Liver (tissue), 8 donors: ENCODE measurements at regions not wholly inside any gene's neighbourhood (a gene's known extent, or its start where the extent isn't known, plus 50 kb on each side); places are given as distances from the start of the nearest gene placed in this dataset.

Source experiments
- DNase-seq: peaks from one replicate; pipeline ENCODE4 v3.0.0-alpha.2; 2017; ENCODE audit warnings: low spot score
- H3K27ac ChIP-seq, 2 donors: one replicate each; pipeline ENCODE4 v1.7.0; 2013; ENCODE audit warnings: inconsistent platforms in 2 of 2, low read length in 2 of 2, control low read depth in 1 of 2, low read depth in 1 of 2, mild to moderate bottlenecking in 1 of 2
- H3K27me3 ChIP-seq, 4 donors: one replicate each; pipeline versions ENCODE4 v1.6.1 to v1.7.0; 2013; ENCODE audit warnings: low read length in 3 of 4, inconsistent platforms in 1 of 4, mild to moderate bottlenecking in 1 of 4, moderate library complexity in 1 of 4; ENCODE audit not compliant: control insufficient read depth in 4 of 4, insufficient read depth in 4 of 4
- H3K36me3 ChIP-seq, 4 donors: one replicate each; pipeline versions ENCODE4 v1.6.1 to v1.7.0; 2013; ENCODE audit warnings: low read length in 3 of 4, mild to moderate bottlenecking in 3 of 4, low read depth in 1 of 4, moderate library complexity in 1 of 4; ENCODE audit not compliant: control insufficient read depth in 4 of 4, insufficient read depth in 3 of 4
- H3K4me1 ChIP-seq, 4 donors: one replicate each; pipeline versions ENCODE4 v1.6.1 to v1.7.0; 2013; ENCODE audit warnings: low read length in 3 of 4, mild to moderate bottlenecking in 3 of 4, moderate library complexity in 1 of 4; ENCODE audit not compliant: control insufficient read depth in 4 of 4, insufficient read depth in 4 of 4
- H3K4me3 ChIP-seq, 3 donors: one replicate each; pipeline versions ENCODE4 v1.6.1 to v1.7.0; 2013; ENCODE audit warnings: low read length in 3 of 3, control low read depth in 1 of 3, low read depth in 1 of 3, mild to moderate bottlenecking in 1 of 3
- H3K9ac ChIP-seq, 2 donors: one replicate each; pipeline ENCODE4 v1.7.0; 2013; ENCODE audit warnings: low read length in 2 of 2, mild to moderate bottlenecking in 2 of 2, moderate library complexity in 2 of 2, control low read depth in 1 of 2, low read depth in 1 of 2
- H3K9me3 ChIP-seq, 4 donors: one replicate each; pipeline versions ENCODE4 v1.6.1 to v1.7.0; 2013; ENCODE audit warnings: low read length in 3 of 4; ENCODE audit not compliant: control insufficient read depth in 4 of 4
- CTCF ChIP-seq: fragments of 150-350 bp; IDR thresholded peaks from 2 replicates; pipeline ENCODE4 v1.5.1; 2017; ENCODE audit warnings: improper control_type of control experiment, low read depth, low read length; ENCODE audit not compliant: missing input control
- EGR1 ChIP-seq, 2 donors: IDR thresholded peaks; 2 replicates each; pipeline ENCODE4 v1.6.1; 2016 to 2018; ENCODE audit warnings: antibody characterized with exemption in 2 of 2, low read depth in 2 of 2
- FOXA1 ChIP-seq: IDR thresholded peaks from 2 replicates; pipeline ENCODE4 v1.6.1; 2016; ENCODE audit warnings: antibody characterized with exemption
- FOXA2 ChIP-seq: IDR thresholded peaks from 2 replicates; pipeline ENCODE4 v1.6.1; 2016; ENCODE audit warnings: antibody characterized with exemption
- HNF4A ChIP-seq, 2 donors: conservative IDR thresholded peaks; 2 replicates each; pipeline ENCODE4 v1.6.1; 2016; ENCODE audit warnings: antibody characterized with exemption in 2 of 2, mild to moderate bottlenecking in 2 of 2
- HNF4G ChIP-seq: IDR thresholded peaks from 2 replicates; pipeline ENCODE4 v1.6.1; 2016; ENCODE audit warnings: antibody characterized with exemption
- JUND ChIP-seq, 2 donors: IDR thresholded peaks; 2 replicates each; pipeline ENCODE4 v1.6.1; 2016; ENCODE audit warnings: antibody characterized with exemption in 2 of 2
- MAX ChIP-seq: IDR thresholded peaks from 2 replicates; pipeline ENCODE4 v1.6.1; 2016; ENCODE audit warnings: antibody characterized with exemption
- NR2F2 ChIP-seq: IDR thresholded peaks from 2 replicates; pipeline ENCODE4 v1.6.1; 2016; ENCODE audit warnings: antibody characterized with exemption
- RAD21 ChIP-seq, 2 donors: IDR thresholded peaks; 2 replicates each; pipeline ENCODE4 v1.6.1; 2016; ENCODE audit warnings: antibody characterized with exemption in 2 of 2, mild to moderate bottlenecking in 2 of 2
- REST ChIP-seq: IDR thresholded peaks from 2 replicates; pipeline ENCODE4 v1.6.1; 2016; ENCODE audit warnings: antibody characterized with exemption, mild to moderate bottlenecking
- RXRA ChIP-seq, 2 donors: IDR thresholded peaks; 2 replicates each; pipeline ENCODE4 v1.6.1; 2017 to 2018; ENCODE audit warnings: antibody characterized with exemption in 2 of 2, mild to moderate bottlenecking in 1 of 2
- TAF1 ChIP-seq: conservative IDR thresholded peaks from 2 replicates; pipeline ENCODE4 v1.6.1; 2016; ENCODE audit warnings: antibody characterized with exemption, mild to moderate bottlenecking
- YY1 ChIP-seq: IDR thresholded peaks from 2 replicates; pipeline ENCODE4 v1.6.1; 2016; ENCODE audit warnings: antibody characterized with exemption, mild to moderate bottlenecking
- ZBTB33 ChIP-seq: IDR thresholded peaks from 2 replicates; pipeline ENCODE4 v1.6.1; 2016; ENCODE audit warnings: antibody characterized with exemption
- WGBS: extraction: QIAGEN DNeasy Blood & Tissue Kit; methylation state at CpG from one replicate; pipeline ENCODE4 v1.1.7; 2013; 5-methylcytosine and 5-hydroxymethylcytosine counted together
- TF ChIP-seq, protein P1 (sequence below): IDR thresholded peaks from 2 replicates; pipeline ENCODE4 v1.6.1; 2016; ENCODE audit warnings: antibody characterized with exemption
- donor health status: healthy.
- donor health status: healthy.
- donor health status: healthy.
- donor health status: healthy.
- donor health status: healthy.

DNA sequence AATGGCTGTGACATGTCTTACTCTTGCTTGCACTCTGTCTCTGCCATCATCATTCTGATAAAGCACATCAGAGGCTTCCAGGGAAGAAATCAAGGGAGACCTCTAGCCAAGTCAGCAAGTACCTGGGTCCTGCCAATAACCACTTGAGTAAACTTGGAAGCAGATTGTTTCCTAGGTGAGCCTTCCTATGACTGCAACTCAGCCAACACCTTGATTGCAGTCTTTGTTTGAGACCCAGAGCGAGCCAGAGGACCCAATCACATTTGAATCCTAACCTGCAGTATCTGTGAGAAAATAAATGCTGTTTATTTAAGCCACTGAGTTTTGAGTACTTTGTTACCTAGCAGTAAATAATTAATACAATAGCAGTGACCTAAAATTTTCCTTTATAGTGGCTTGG is 356.8 kb upstream of the CHD1 start (continued):
- no peak for TF ChIP-seq HNF4A (conservative IDR thresholded peaks at IDR 0.05)
- TF ChIP-seq, protein P1, sequence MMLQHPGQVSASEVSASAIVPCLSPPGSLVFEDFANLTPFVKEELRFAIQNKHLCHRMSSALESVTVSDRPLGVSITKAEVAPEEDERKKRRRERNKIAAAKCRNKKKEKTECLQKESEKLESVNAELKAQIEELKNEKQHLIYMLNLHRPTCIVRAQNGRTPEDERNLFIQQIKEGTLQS = no peak
- no peak for TF ChIP-seq EGR1 (IDR thresholded peaks at IDR 0.05; ENCODE audit: low read depth in 2 of 2)
- TF ChIP-seq MAX = no peak
- no peak for TF ChIP-seq RXRA (IDR thresholded peaks at IDR 0.05)
- TF ChIP-seq RAD21 (IDR thresholded peaks at IDR 0.05) = no peak

DNA sequence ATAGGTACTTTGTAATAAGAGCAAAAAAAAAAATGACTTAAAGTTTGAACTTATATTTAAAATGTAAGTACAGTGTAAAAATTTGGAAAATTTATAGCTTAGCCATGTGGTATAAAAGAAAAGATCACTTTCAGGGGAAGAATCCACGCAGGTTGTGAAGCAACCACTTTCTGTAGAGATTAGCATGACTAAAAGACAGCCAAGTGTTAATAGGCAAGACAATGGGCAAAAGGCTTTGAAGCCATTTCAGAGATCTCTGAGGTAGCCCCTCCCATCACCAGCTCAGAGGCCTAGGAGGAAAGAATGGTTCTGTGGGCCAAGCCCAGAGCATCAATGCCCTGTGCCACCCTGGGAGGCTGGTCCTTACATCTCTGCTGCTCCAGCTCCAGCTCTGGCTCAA is 346.3 kb upstream of the CHD1 start:
- Histone ChIP-seq H3K4me1 (no peaks in the 10 kb centered on the region), H3K4me3 (no peak overlapping the region), H3K9me3 (no peaks in the 10 kb centered on the region), H3K27ac (no peak overlapping the region), H3K27me3 (peaks cover 0 to 2% (median 0%) of the 10 kb centered on the region in 4 donors), H3K36me3 (no peaks in the 10 kb centered on the region), H3K9ac (no peak overlapping the region)
- 79% methylated on average over 1 of the region's 1 CpG for WGBS
- no peak for DNase-seq
- no peak for TF ChIP-seq CTCF
- TF ChIP-seq HNF4A (conservative IDR thresholded peaks at IDR 0.05) = no peak
- TF ChIP-seq MAX = no peak
- no peak for TF ChIP-seq REST
- TF ChIP-seq HNF4G = no peak
- no peak for TF ChIP-seq FOXA2
- TF ChIP-seq NR2F2 = no peak
- TF ChIP-seq YY1 = no peak
- no peak for TF ChIP-seq TAF1
- TF ChIP-seq JUND (IDR thresholded peaks at IDR 0.05) = no peak
- TF ChIP-seq EGR1 (IDR thresholded peaks at IDR 0.05; ENCODE audit: low read depth in 2 of 2) = no peak
- TF ChIP-seq, protein P1 = no peak
- TF ChIP-seq FOXA1 = no peak
- no peak for TF ChIP-seq RAD21 (IDR thresholded peaks at IDR 0.05)

- Histone ChIP-seq H3K27ac (no peak overlapping the region), H3K9me3 (no peaks in the 10 kb centered on the region), H3K9ac (no peak overlapping the region), H3K36me3 (no peaks in the 10 kb centered on the region), H3K27me3 (peaks cover 0 to 2% (median 0%) of the 10 kb centered on the region in 4 donors), H3K4me3 (no peak overlapping the region), H3K4me1 (no peaks in the 10 kb centered on the region)
- DNase-seq = no peak
- WGBS = 67% methylated on average over 2 of the region's 2 CpGs
- no peak for TF ChIP-seq REST
- no peak for TF ChIP-seq EGR1 (IDR thresholded peaks at IDR 0.05; ENCODE audit: low read depth in 2 of 2)
- TF ChIP-seq, protein P1 = no peak
- no peak for TF ChIP-seq RAD21 (IDR thresholded peaks at IDR 0.05)
- no peak for TF ChIP-seq MAX
- no peak for TF ChIP-seq ZBTB33
- TF ChIP-seq RXRA (IDR thresholded peaks at IDR 0.05) = no peak
Measured at GRCh38 chr5:99272576-99272975, 343.8 kb upstream of the CHD1 start.
